Anterior cingulate cortex (tissue), 58 donors: ENCODE measurements at regions not wholly inside any gene's neighbourhood (a gene's known extent, or its start where the extent isn't known, plus 50 kb on each side); places are given as distances from the start of the nearest gene placed in this dataset.

Source experiments
- DNase-seq, 58 donors: peaks; one replicate each; lab custom pipeline; 2025; lab: John Stamatoyannopoulos, UW

DNA sequence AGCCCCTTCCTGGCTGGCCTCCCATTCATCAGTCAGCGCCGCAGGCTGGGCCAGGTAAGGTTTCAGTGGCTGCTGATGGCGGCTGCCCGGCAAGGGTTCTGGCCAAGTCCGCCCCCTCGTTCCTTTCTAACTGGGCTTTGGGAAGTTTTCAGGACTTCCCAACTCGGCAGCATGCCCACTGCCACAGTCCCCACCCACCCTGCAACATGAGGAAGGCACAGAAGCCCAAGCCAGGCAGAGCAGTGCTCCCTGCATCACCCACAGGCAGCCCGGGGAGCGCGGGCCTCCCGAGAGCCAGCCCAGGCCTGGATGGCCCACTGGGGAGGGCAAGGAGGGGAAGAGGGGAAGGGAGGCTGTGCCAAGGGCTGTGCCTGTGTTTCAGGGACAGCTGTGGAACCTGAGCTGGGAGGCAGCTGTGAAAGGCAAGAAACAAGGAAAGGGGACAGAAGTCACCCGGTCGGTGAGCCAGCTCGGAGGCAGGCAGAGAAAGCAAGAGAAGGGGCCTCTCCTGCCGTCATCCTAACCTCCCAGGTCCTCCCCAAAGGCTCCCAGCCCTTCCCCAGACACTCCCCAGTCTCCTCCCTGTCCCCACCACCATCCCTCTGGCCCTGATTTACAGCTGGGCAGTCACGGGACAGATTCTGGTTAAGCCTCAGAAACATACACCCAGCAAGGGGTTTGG lies 73.9 kb downstream of the CPN2 start:
- peak in 14 of 58 donors; percentile 17 to 66 (median 32) for DNase-seq

DNA sequence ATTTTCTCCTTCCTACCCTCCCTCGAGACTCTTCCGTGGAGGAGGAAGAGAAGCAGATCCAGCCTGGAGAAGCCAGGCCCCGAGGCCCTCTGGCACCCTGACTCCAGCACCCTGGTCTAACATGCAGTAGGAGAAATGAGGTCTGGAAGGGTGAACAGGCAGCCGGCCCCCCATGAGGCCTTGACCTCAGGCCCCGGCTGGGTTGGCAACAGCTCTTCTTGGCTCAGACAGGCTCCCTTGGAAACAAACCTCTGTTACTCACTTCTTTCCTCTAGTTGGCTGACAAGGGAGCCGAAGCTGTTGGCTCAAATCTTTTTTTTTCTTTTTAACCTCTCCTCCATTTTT lies 73.4 kb downstream of the CPN2 start:
- DNase-seq, result peak in 14 of 58 donors; percentile 11 to 66 (median 28)

DNA sequence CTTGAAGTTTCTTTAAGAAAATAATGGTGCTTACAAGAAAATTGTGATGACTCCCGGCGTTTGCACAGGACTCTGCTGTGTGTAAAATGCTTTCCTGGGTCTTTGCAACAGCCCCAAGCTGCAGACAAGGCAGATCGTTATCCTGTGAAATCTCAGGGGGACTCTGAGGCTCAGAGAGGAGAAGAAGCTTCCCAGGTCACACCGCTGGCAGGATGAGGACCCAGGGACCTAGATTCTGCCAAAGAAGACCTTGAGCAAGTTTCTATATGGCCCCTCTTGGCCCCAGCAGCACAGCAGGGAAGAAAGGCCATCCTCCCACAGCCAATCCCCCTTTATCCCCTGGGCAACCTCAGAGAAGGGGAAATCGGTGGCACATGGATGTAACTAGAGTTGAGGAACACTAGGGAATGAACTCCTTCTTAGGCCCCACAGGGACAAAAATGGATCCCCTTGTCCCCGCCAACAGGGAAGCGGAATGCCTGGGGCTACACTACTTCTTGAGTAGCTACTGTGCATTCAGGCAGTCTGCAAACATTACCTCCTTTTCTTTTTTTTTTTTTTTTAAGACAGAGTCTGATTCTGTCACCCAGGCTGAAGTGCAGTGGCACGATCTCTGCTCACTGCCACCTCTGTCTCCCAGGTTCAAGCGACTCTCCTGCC lies 72.8 kb downstream of the CPN2 start:
- no peak for DNase-seq

DNA sequence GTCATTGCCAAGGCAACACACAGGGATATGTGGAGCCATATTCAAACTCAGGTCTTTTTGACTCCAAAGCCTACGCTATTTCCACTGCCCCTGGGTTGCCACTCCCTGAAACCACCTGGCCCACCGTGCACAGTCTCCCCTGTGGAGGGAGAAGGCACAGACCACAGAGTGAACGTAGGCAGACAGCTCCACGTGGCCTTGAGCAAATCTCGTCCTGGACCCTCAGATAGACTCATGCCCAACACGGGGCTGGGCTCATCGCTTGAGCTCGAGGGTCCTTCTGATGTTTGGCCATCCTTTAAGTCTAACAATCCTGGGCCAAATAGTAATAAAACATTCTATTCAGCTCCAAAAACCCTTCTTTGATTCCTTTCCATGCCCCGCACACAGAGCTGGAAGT lies 72.0 kb downstream of the CPN2 start:
- DNase-seq, result no peak

DNA sequence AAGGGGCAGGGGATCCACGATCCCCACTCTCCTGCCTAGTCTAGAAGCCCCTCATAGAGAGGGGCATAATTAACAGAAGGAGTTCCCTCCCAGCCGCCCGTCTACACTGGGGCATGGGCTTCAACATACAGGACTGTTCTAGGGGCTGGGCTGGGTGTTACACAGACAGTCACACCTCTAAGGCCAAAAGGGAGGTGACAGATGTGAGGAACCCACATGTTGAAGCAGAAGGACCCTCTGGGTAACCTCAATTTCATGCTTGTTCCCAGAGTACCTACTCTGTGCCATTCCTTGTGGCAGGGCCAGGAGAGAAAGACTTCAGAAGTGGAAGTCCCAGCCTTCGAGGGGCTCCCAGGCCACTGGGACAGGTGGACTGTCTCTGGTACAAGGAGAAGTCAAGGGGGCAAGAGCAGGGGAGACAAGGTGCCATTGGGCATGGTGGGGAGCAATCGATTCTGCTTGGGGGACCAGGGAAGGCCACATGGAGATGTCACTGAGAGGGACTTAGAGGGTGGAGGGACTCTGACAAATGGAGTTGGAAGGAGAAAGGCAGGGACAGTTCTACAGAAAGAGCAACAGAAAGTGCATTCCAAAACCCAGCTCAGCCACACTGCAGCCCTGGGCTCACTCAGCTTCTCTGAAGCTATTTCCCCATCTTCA lies 71.3 kb downstream of the CPN2 start:
- no peak for DNase-seq

GRCh38 chr3:194280777-194281176 lies 70.4 kb downstream of the CPN2 start:
- no peak for DNase-seq

- no peak for DNase-seq
These were observed 69.8 kb downstream of the CPN2 start for GRCh38 chr3:194281306-194281705.

- no peak for DNase-seq
These were observed 69.4 kb downstream of the CPN2 start for GRCh38 chr3:194281766-194282165.

DNA sequence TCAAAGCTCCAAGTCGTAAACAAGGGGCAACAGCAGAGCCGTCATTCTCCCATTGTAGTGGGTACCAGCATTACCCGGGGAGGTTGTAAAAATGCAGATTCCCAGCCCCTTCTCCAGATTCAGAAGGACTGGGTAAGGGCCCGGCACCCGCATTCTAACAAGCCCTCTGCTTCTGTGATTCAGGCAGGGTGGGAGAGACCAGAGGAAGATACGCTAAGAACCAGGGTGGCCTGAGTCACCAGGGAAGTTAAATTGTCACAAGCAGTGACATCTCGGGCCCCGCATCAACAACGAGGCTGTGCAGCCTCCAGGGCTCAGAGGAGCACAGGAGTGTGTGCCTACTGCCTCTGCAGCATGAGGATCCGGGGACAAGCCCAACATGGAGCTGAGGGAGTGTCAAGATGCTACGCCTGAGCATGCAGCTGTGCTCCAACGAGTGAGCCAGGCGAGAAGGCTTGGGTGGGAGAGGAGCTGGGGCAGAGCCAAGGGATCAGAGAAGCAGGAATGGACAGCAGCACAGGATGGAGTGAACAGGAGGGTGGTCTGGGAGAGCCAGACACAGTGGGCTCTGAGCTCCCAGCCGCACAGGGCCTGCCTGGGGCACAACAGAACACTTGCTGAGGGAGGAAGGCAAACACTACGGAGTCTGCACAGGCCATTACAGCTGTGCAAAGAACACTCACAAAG lies 68.5 kb downstream of the CPN2 start:
- DNase-seq, result no peak

- DNase-seq, result no peak
These were observed 67.7 kb downstream of the CPN2 start for GRCh38 chr3:194283221-194284006.

- DNase-seq, result no peak
These were observed 66.8 kb downstream of the CPN2 start for GRCh38 chr3:194284351-194284750.

GRCh38 chr3:194285024-194285849 lies 65.9 kb downstream of the CPN2 start:
- DNase-seq, result no peak

- no peak for DNase-seq
These were observed 65.3 kb downstream of the CPN2 start for GRCh38 chr3:194285850-194286197.

GRCh38 chr3:194286375-194287146 lies 64.6 kb downstream of the CPN2 start:
- no peak for DNase-seq

GRCh38 chr3:194287374-194287773 lies 63.8 kb downstream of the CPN2 start:
- DNase-seq, result no peak

- no peak for DNase-seq
These were observed 63.0 kb downstream of the CPN2 start for GRCh38 chr3:194287977-194288706.
